Uterus (tissue), 3 donors: ENCODE measurements at regions not wholly inside any gene's neighbourhood (a gene's known extent, or its start where the extent isn't known, plus 50 kb on each side); places are given as distances from the start of the nearest gene placed in this dataset.

ENCODE experiments used
- DNase-seq, 2 donors: peaks; one replicate each; pipeline ENCODE4 v3.0.0-alpha.2; 2019 to 2020
- H3K27ac ChIP-seq, 2 donors: fragments of 200-600 bp; sonication (generic); 1 replicate in 1 of 2; 2 replicates in 1 of 2; pipeline ENCODE4 v1.5.1; 2016 to 2018
- H3K27me3 ChIP-seq, 2 donors: fragments of 200-600 bp; sonication (generic); one replicate each; pipeline ENCODE4 v1.5.1; 2018 to 2019; ENCODE audit warnings: control low read depth in 1 of 2
- H3K36me3 ChIP-seq, 2 donors: fragments of 200-600 bp; sonication (generic); one replicate each; pipeline ENCODE4 v1.5.1; 2019; ENCODE audit warnings: control low read depth in 1 of 2
- H3K4me1 ChIP-seq, 2 donors: fragments of 200-600 bp; sonication (generic); one replicate each; pipeline ENCODE4 v1.5.1; 2018 to 2019; ENCODE audit warnings: control low read depth in 1 of 2
- H3K4me3 ChIP-seq, 2 donors: fragments of 200-600 bp; sonication (generic); 1 replicate in 1 of 2; 2 replicates in 1 of 2; pipeline ENCODE4 v1.5.1; 2018 to 2019; ENCODE audit warnings: mild to moderate bottlenecking in 1 of 2
- H3K9me3 ChIP-seq, 2 donors: fragments of 200-600 bp; sonication (generic); one replicate each; pipeline ENCODE4 v1.5.1; 2019; ENCODE audit warnings: control low read depth in 1 of 2
- POLR2A ChIP-seq, 2 donors: fragments of 450-650 bp; IDR thresholded peaks; one replicate each; pipeline ENCODE4 v1.6.1; 2016; ENCODE audit warnings: antibody characterized with exemption in 2 of 2, mild to moderate bottlenecking in 1 of 2, moderate library complexity in 1 of 2
- intact Hi-C: fragments of 100-400 bp; cut with DNase I; formaldehyde crosslinking; loops from one replicate; pipeline ENCODE4 v1.15.1; 2023; ENCODE audit warnings: low total_unique reads
- TF ChIP-seq, protein P1 (sequence below), 4 experiments: fragments of 200-600 bp in 2 of 4; fragments of 450-650 bp in 2 of 4; sonication (generic) in 2 of 4; IDR thresholded peaks; one replicate each; pipeline ENCODE4 v1.5.1; 2016 to 2019; ENCODE audit warnings: antibody characterized with exemption in 4 of 4, mild to moderate bottlenecking in 2 of 4, moderate library complexity in 1 of 4
- donor health status: DM: yes; HTN: yes; CAD: no.

DNA sequence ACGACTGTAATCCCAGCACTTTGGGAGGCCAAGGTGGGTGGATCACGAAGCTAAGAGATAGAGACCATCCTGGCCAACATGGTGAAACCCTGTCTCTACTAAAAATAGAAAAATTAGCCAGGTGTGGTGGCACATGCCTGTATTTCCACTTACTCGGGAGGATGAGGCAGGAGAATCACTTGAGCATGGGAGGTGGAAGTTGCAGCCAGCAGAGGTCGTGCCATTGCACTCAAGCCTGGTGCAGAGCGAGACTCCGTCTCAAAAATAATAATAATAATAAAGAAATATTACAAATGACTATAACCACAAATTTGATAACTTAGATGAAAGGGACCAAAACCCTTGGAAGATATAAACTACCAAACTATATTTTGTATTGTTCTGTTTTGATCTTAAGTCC is 226.3 kb upstream of the GULP1 start:
- DNase-seq, result no peak
- TF ChIP-seq, protein P1, sequence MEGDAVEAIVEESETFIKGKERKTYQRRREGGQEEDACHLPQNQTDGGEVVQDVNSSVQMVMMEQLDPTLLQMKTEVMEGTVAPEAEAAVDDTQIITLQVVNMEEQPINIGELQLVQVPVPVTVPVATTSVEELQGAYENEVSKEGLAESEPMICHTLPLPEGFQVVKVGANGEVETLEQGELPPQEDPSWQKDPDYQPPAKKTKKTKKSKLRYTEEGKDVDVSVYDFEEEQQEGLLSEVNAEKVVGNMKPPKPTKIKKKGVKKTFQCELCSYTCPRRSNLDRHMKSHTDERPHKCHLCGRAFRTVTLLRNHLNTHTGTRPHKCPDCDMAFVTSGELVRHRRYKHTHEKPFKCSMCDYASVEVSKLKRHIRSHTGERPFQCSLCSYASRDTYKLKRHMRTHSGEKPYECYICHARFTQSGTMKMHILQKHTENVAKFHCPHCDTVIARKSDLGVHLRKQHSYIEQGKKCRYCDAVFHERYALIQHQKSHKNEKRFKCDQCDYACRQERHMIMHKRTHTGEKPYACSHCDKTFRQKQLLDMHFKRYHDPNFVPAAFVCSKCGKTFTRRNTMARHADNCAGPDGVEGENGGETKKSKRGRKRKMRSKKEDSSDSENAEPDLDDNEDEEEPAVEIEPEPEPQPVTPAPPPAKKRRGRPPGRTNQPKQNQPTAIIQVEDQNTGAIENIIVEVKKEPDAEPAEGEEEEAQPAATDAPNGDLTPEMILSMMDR (IDR thresholded peaks at IDR 0.05), result no peak
- TF ChIP-seq POLR2A (IDR thresholded peaks at IDR 0.05), result no peak
- H3K27me3 ChIP-seq, result no peaks in the 10 kb centered on the region
- no peaks in the 10 kb centered on the region for H3K4me1 ChIP-seq
- intact Hi-C loops, result no loop called here
- no peaks in the 10 kb centered on the region for H3K36me3 ChIP-seq
- H3K9me3 ChIP-seq, result no peaks in the 10 kb centered on the region
- H3K4me3 ChIP-seq, result no peak overlapping the region
- no peak overlapping the region for H3K27ac ChIP-seq

DNA sequence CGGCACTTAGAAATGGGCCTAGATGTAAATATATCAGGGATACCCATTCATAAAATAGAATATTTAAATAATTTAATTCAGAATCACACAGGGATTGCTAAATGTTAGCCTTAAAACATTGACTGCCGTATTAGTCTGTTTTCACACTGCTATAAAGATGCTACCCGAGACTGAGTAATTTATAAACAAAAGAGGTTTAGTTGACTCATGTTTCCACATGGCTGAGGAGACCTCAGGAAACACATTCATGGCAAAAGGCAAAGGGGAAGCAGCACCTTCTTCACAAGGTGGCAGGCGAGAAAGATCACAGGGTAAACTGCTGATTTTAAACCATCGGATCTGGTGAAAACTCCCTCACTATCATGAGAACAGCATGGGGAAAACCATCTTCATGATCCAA is 223.6 kb upstream of the GULP1 start:
- H3K4me1 ChIP-seq, result no peaks in the 10 kb centered on the region
- no peaks in the 10 kb centered on the region for H3K36me3 ChIP-seq
- no peak overlapping the region for H3K4me3 ChIP-seq
- TF ChIP-seq POLR2A (IDR thresholded peaks at IDR 0.05), result no peak
- TF ChIP-seq, protein P1 (IDR thresholded peaks at IDR 0.05), result no peak
- no peaks in the 10 kb centered on the region for H3K9me3 ChIP-seq
- H3K27ac ChIP-seq, result no peak overlapping the region
- intact Hi-C loops, result no loop called here
- H3K27me3 ChIP-seq, result no peaks in the 10 kb centered on the region
- no peak for DNase-seq

DNA sequence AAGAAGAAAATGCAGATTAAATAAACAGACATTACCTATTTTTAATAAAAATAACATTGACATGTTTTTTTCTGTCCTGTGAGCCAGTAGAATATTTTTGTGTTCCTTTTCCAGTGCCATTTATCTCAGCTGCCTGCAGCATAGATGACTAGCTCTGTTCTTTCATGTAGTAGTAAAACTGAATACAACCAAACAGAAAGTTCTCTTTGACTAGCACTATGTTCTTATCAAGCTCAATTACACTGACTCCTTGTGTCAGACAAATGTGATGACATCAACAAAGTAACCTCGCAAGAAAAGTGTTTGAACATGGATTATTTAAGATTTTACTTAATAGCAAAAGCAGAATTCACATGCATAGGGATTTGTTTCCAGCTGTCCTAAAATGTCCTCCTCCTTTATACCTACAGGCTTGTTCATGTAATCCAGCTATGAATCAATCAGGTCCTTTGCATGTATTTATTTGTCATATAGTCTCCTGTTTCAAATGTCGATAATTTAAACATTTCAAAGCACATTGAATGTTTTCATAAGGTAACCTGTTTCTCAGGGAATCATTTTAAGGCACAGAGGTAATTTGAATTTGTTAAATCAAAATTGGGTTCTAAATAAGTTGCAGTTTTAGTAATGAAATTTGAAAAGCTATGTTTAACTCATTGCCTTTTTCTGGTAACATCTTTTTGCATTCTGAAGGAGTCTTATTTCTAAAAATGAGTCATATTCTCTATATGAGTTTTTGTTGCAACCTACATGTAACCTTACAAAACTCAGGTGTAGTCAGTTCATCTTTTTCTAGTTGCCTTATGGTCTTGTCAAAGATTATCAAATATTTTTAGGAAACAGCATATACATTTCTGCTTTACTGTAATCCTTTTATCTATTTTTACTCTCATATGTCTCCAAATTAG is 215.3 kb upstream of the GULP1 start:
- no peaks in the 10 kb centered on the region for H3K36me3 ChIP-seq
- TF ChIP-seq, protein P1 (IDR thresholded peaks at IDR 0.05), result no peak
- no peak for TF ChIP-seq POLR2A (IDR thresholded peaks at IDR 0.05)
- no peaks in the 10 kb centered on the region for H3K4me1 ChIP-seq
- no peak overlapping the region for H3K27ac ChIP-seq
- intact Hi-C loops, result no loop called here
- H3K9me3 ChIP-seq, result no peaks in the 10 kb centered on the region
- no peak overlapping the region for H3K4me3 ChIP-seq
- H3K27me3 ChIP-seq, result no peaks in the 10 kb centered on the region
- DNase-seq, result no peak

DNA sequence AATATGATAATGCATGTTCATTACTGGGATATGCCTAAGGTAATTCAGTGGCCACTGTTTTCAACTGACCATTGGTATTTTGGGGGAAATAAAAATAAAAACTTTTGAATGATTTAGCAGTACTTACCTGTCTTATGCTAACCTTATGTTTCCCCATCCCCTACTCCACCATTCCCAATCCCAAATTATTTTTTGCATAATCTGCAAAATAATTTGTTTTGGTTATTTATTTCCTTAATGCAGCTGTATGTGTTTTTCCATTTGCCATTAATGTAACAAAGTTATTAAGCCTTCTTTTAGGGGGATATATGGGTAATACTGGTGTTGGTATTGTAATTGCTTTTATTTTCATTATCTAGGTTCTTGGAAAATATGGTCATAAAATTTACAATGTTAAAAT is 213.9 kb upstream of the GULP1 start:
- no peak for DNase-seq
- TF ChIP-seq, protein P1 (IDR thresholded peaks at IDR 0.05), result no peak
- no peak for TF ChIP-seq POLR2A (IDR thresholded peaks at IDR 0.05)
- intact Hi-C loops, result no loop called here
- Histone ChIP-seq H3K9me3 (no peaks in the 10 kb centered on the region), H3K27ac (no peak overlapping the region), H3K4me1 (no peaks in the 10 kb centered on the region), H3K27me3 (no peaks in the 10 kb centered on the region), H3K36me3 (no peaks in the 10 kb centered on the region), H3K4me3 (no peak overlapping the region)

DNA sequence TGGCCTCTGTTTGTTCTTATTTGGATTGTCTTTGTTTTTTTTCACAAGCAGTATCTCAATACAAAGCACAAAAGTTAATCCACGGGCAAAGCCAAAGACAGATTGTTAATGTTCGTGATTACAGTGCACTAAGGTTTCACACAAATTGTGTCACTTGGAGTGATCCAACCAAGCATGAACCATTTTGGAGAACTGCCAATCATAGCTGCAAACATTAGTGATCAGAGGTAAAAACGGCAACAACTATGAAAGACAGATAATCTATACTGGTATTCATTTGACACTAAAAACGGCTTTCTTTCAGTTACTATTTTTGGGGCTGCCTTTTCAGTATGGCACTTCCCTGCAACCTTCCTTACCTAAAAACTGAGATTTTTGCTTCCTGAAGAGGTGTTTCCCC is 213.1 kb upstream of the GULP1 start:
- intact Hi-C loops, result no loop called here
- Histone ChIP-seq H3K27ac (no peak overlapping the region), H3K36me3 (no peaks in the 10 kb centered on the region), H3K27me3 (no peaks in the 10 kb centered on the region), H3K4me3 (no peak overlapping the region), H3K4me1 (no peaks in the 10 kb centered on the region), H3K9me3 (no peaks in the 10 kb centered on the region)
- no peak for DNase-seq
- no peak for TF ChIP-seq POLR2A (IDR thresholded peaks at IDR 0.05)
- TF ChIP-seq, protein P1 (IDR thresholded peaks at IDR 0.05), result no peak
